Neural cell (in vitro differentiated cells): ENCODE measurements at regions not wholly inside any gene's neighbourhood (a gene's known extent, or its start where the extent isn't known, plus 50 kb on each side); places are given as distances from the start of the nearest gene placed in this dataset.

Experiments used
- H2AFZ ChIP-seq: fragments of 200-600, 300-800 bp; sonication (generic), shearing (Covaris generic); 2 replicates; pipeline ENCODE4 v1.6.0; 2014; ENCODE audit warnings: low read depth, mild to moderate bottlenecking, antibody characterized with exemption, low read length, moderate library complexity
- H3F3A ChIP-seq: fragments of 200-600 bp; shearing (Covaris generic); 2 replicates; pipeline ENCODE4 v1.6.1; 2016; ENCODE audit warnings: mild to moderate bottlenecking, moderate library complexity, mixed read lengths, antibody characterized with exemption, low read length; ENCODE audit not compliant: insufficient read depth, poor library complexity, severe bottlenecking
- H3K27ac ChIP-seq: fragments of 200-600, 300-800 bp; sonication (generic), shearing (Covaris generic); 2 replicates; pipeline ENCODE4 v1.5.1; 2014; ENCODE audit warnings: mild to moderate bottlenecking, low read length, moderate library complexity
- H3K27me3 ChIP-seq: fragments of 300-800, 200-600 bp; sonication (generic), shearing (Covaris generic); 2 replicates; pipeline ENCODE4 v1.6.0; 2014; ENCODE audit warnings: mild to moderate bottlenecking, low read depth, low read length, moderate library complexity; ENCODE audit not compliant: insufficient read depth
- H3K36me3 ChIP-seq: fragments of 300-800, 200-600 bp; sonication (generic), shearing (Covaris generic); 2 replicates; pipeline ENCODE4 v1.5.1; 2014; ENCODE audit warnings: mild to moderate bottlenecking, antibody characterized with exemption, low read length, moderate library complexity; ENCODE audit not compliant: insufficient read depth
- H3K4me2 ChIP-seq: fragments of 300-800, 200-600 bp; sonication (generic), shearing (Covaris generic); 2 replicates; pipeline ENCODE4 v1.6.0; 2014; ENCODE audit warnings: mild to moderate bottlenecking, low read length
- H3K4me3 ChIP-seq: fragments of 300-800, 200-600 bp; sonication (generic), shearing (Covaris generic); 2 replicates; pipeline ENCODE4 v1.5.1; 2014; ENCODE audit warnings: mild to moderate bottlenecking, low read length, moderate library complexity
- H3K79me2 ChIP-seq: fragments of 200-600 bp; shearing (Covaris generic); replicated peaks from 2 replicates; pipeline ENCODE4 v1.6.0; 2014; ENCODE audit warnings: mild to moderate bottlenecking, low read length, moderate library complexity; ENCODE audit not compliant: insufficient read depth
- H3K9ac ChIP-seq: fragments of 300-800, 200-600 bp; sonication (generic), shearing (Covaris generic); 2 replicates; pipeline ENCODE4 v1.6.1; 2016; ENCODE audit warnings: mild to moderate bottlenecking, low read length, mixed read lengths
- H3K9me2 ChIP-seq: fragments of 200-600 bp; shearing (Covaris generic); 2 replicates; pipeline ENCODE4 v1.6.1; 2016; ENCODE audit warnings: mild to moderate bottlenecking, low read length, mixed read lengths; ENCODE audit not compliant: insufficient read depth
- H3K9me3 ChIP-seq: fragments of 200-600, 300-800 bp; sonication (generic), shearing (Covaris generic); 2 replicates; pipeline ENCODE4 v1.6.1; 2016; ENCODE audit warnings: mild to moderate bottlenecking, mixed run types, low read length, moderate library complexity, mixed read lengths
- H4K20me1 ChIP-seq: fragments of 200-600 bp; shearing (Covaris generic); 2 replicates; pipeline ENCODE4 v1.6.1; 2016; ENCODE audit warnings: mild to moderate bottlenecking, mixed run types; ENCODE audit not compliant: insufficient read depth
- EP300 ChIP-seq: fragments of 450-650 bp; conservative IDR thresholded peaks from 2 replicates; pipeline ENCODE4 v1.6.1; 2014; ENCODE audit warnings: antibody characterized with exemption, mild to moderate bottlenecking, moderate library complexity; ENCODE audit not compliant: poor library complexity, severe bottlenecking
- EZH2 ChIP-seq: fragments of 200-600, 300-800 bp; shearing (Covaris generic), sonication (generic); IDR thresholded peaks from 2 replicates; pipeline ENCODE4 v1.6.1; 2014; ENCODE audit warnings: antibody characterized with exemption, low read length, borderline replicate concordance, mild to moderate bottlenecking; ENCODE audit not compliant: insufficient read depth, poor library complexity, severe bottlenecking
- MXI1 ChIP-seq: fragments of 450-650 bp; conservative IDR thresholded peaks from 2 replicates; pipeline ENCODE4 v1.6.1; 2014; ENCODE audit warnings: antibody characterized with exemption, mild to moderate bottlenecking; ENCODE audit not compliant: poor library complexity, severe bottlenecking
- POLR2AphosphoS5 ChIP-seq: IDR thresholded peaks from 2 replicates; pipeline ENCODE4 v1.6.1; 2012
- RAD21 ChIP-seq: fragments of 450-650 bp; conservative IDR thresholded peaks from 2 replicates; pipeline ENCODE4 v1.6.1; 2014; ENCODE audit warnings: antibody characterized with exemption, mild to moderate bottlenecking, moderate library complexity
- REST ChIP-seq: IDR thresholded peaks from 2 replicates; pipeline ENCODE4 v1.6.1; 2012; ENCODE audit warnings: borderline replicate concordance
- SMC3 ChIP-seq: fragments of 450-650 bp; conservative IDR thresholded peaks from 2 replicates; pipeline ENCODE4 v1.6.1; 2014; ENCODE audit warnings: antibody characterized with exemption, mild to moderate bottlenecking, moderate library complexity; ENCODE audit not compliant: poor library complexity
- TAF1 ChIP-seq: IDR thresholded peaks from 2 replicates; pipeline ENCODE4 v1.6.1; 2012; ENCODE audit warnings: low read depth
- TF ChIP-seq, protein P1 (sequence below): fragments of 450-650 bp; IDR thresholded peaks from 2 replicates; pipeline ENCODE4 v1.5.1; 2014; ENCODE audit warnings: antibody characterized with exemption, mild to moderate bottlenecking, moderate library complexity; ENCODE audit not compliant: poor library complexity, severe bottlenecking

GRCh38 chr10:42998481-42999384 is 78.1 kb upstream of the RET start:
- no peak for TF ChIP-seq POLR2AphosphoS5
- TF ChIP-seq MXI1: no peak
- TF ChIP-seq SMC3: no peak
- no peak for TF ChIP-seq REST
- no peak for TF ChIP-seq EP300
- no peak for TF ChIP-seq EZH2
- TF ChIP-seq TAF1: no peak
- no peak for TF ChIP-seq RAD21
- TF ChIP-seq, protein P1, sequence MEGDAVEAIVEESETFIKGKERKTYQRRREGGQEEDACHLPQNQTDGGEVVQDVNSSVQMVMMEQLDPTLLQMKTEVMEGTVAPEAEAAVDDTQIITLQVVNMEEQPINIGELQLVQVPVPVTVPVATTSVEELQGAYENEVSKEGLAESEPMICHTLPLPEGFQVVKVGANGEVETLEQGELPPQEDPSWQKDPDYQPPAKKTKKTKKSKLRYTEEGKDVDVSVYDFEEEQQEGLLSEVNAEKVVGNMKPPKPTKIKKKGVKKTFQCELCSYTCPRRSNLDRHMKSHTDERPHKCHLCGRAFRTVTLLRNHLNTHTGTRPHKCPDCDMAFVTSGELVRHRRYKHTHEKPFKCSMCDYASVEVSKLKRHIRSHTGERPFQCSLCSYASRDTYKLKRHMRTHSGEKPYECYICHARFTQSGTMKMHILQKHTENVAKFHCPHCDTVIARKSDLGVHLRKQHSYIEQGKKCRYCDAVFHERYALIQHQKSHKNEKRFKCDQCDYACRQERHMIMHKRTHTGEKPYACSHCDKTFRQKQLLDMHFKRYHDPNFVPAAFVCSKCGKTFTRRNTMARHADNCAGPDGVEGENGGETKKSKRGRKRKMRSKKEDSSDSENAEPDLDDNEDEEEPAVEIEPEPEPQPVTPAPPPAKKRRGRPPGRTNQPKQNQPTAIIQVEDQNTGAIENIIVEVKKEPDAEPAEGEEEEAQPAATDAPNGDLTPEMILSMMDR: no peak
- no peaks in the 10 kb centered on the region for H3K27me3 ChIP-seq
- H3K27ac ChIP-seq: no peak overlapping the region
- no peaks in the 10 kb centered on the region for H4K20me1 ChIP-seq
- no peaks in the 10 kb centered on the region for H3K9me3 ChIP-seq
- H3K36me3 ChIP-seq: no peaks in the 10 kb centered on the region
- no peak overlapping the region for H2AFZ ChIP-seq
- no peaks in the 10 kb centered on the region for H3K9me2 ChIP-seq
- no peaks in the 10 kb centered on the region for H3K79me2 ChIP-seq
- no peak overlapping the region for H3K9ac ChIP-seq
- H3K4me2 ChIP-seq: no peak overlapping the region
- H3K4me3 ChIP-seq: no peak overlapping the region
- no peaks in the 10 kb centered on the region for H3F3A ChIP-seq

GRCh38 chr10:42999385-43000020 is 77.4 kb upstream of the RET start:
- Histone ChIP-seq H3K9ac (no peak overlapping the region), H3K9me2 (no peaks in the 10 kb centered on the region), H3K9me3 (no peaks in the 10 kb centered on the region), H3K27ac (no peak overlapping the region), H3K4me3 (no peak overlapping the region), H4K20me1 (no peaks in the 10 kb centered on the region), H3K4me2 (no peak overlapping the region), H3F3A (no peaks in the 10 kb centered on the region), H3K79me2 (no peaks in the 10 kb centered on the region), H2AFZ (no peak overlapping the region), H3K36me3 (no peaks in the 10 kb centered on the region), H3K27me3 (no peaks in the 10 kb centered on the region)
- TF ChIP-seq REST: no peak
- no peak for TF ChIP-seq EZH2
- TF ChIP-seq MXI1: no peak
- no peak for TF ChIP-seq RAD21
- no peak for TF ChIP-seq EP300
- TF ChIP-seq SMC3: no peak
- no peak for TF ChIP-seq POLR2AphosphoS5
- TF ChIP-seq TAF1: no peak
- TF ChIP-seq, protein P1: no peak
